ENCODE measurements at regions not wholly inside any gene's neighbourhood (a gene's known extent, or its start where the extent isn't known, plus 50 kb on each side); places are given as distances from the start of the nearest gene placed in this dataset.

GRCh38 chr14:98622208-98623051 is 649.6 kb downstream of the BCL11B start:
- DNase-seq (ENCODE audit: low spot score), result no peak
- TF ChIP-seq CTCF (IDR thresholded peaks at IDR 0.05; ENCODE audit: borderline replicate concordance, control extremely low read depth, extremely low read depth, insufficient read depth, missing control alignments), result no peak
- in situ Hi-C loops (cut with MboI; ENCODE audit: low sequenced_read_pairs, unreplicated experiment), result no loop called here

GRCh38 chr14:98623788-98624415 is 648.1 kb downstream of the BCL11B start:
- no peak for DNase-seq (ENCODE audit: low spot score)
- in situ Hi-C loops (cut with MboI; ENCODE audit: low sequenced_read_pairs, unreplicated experiment), result no loop called here

GRCh38 chr14:98633380-98633779 is 638.6 kb downstream of the BCL11B start:
- no peak for DNase-seq (ENCODE audit: low spot score)
- in situ Hi-C loops (cut with MboI; ENCODE audit: low sequenced_read_pairs, unreplicated experiment), result no loop called here
- no peak for TF ChIP-seq CTCF (IDR thresholded peaks at IDR 0.05; ENCODE audit: borderline replicate concordance, control extremely low read depth, extremely low read depth, insufficient read depth, missing control alignments)

More at GRCh38 chr14:98623788-98624415, 648.1 kb downstream of the BCL11B start:
- TF ChIP-seq CTCF (IDR thresholded peaks at IDR 0.05; ENCODE audit: borderline replicate concordance, control extremely low read depth, extremely low read depth, insufficient read depth, missing control alignments), result no peak

GRCh38 chr14:98634043-98634820 is 637.8 kb downstream of the BCL11B start:
- in situ Hi-C loops (cut with MboI; ENCODE audit: low sequenced_read_pairs, unreplicated experiment), result no loop called here
- DNase-seq (ENCODE audit: low spot score), result no peak
- no peak for TF ChIP-seq CTCF (IDR thresholded peaks at IDR 0.05; ENCODE audit: borderline replicate concordance, control extremely low read depth, extremely low read depth, insufficient read depth, missing control alignments)

- no peak for DNase-seq (ENCODE audit: low spot score)
- no peak for TF ChIP-seq CTCF (IDR thresholded peaks at IDR 0.05; ENCODE audit: borderline replicate concordance, control extremely low read depth, extremely low read depth, insufficient read depth, missing control alignments)
- in situ Hi-C loops (cut with MboI; ENCODE audit: low sequenced_read_pairs, unreplicated experiment), result no loop called here
Measured at GRCh38 chr14:98638366-98638765, 633.6 kb downstream of the BCL11B start.

GRCh38 chr14:98647754-98648153 is 624.2 kb downstream of the BCL11B start:
- in situ Hi-C loops (cut with MboI; ENCODE audit: low sequenced_read_pairs, unreplicated experiment), result no loop called here
- TF ChIP-seq CTCF (IDR thresholded peaks at IDR 0.05; ENCODE audit: borderline replicate concordance, control extremely low read depth, extremely low read depth, insufficient read depth, missing control alignments), result no peak

More at GRCh38 chr14:98647754-98648153, 624.2 kb downstream of the BCL11B start:
- no peak for DNase-seq (ENCODE audit: low spot score)
